Choroid plexus epithelial cell (primary cell): ENCODE measurements at regions not wholly inside any gene's neighbourhood (a gene's known extent, or its start where the extent isn't known, plus 50 kb on each side); places are given as distances from the start of the nearest gene placed in this dataset.

ENCODE experiments used
- DNase-seq: peaks from one replicate; pipeline ENCODE4 v3.0.0-alpha.2; 2010; ENCODE audit warnings: low read depth
- H3K4me3 ChIP-seq: 2 replicates; pipeline ENCODE4 v1.5.1; 2011; ENCODE audit warnings: low read depth, mild to moderate bottlenecking, control low read depth, low read length, moderate library complexity
- CTCF ChIP-seq: conservative IDR thresholded peaks from 2 replicates; pipeline ENCODE4 v1.5.1; 2011; ENCODE audit warnings: low read depth, mild to moderate bottlenecking, control low read depth, inconsistent platforms, low read length, moderate library complexity

- DNase-seq: no peak
- no peak for TF ChIP-seq CTCF
These were observed 111.8 kb upstream of the IER5L start for GRCh38 chr9:129289883-129290282.

GRCh38 chr9:129289131-129289731 is 111.2 kb upstream of the IER5L start:
- TF ChIP-seq CTCF: no peak
- no peak for DNase-seq
- H3K4me3 ChIP-seq: no peak overlapping the region

More at GRCh38 chr9:129289883-129290282, 111.8 kb upstream of the IER5L start:
- H3K4me3 ChIP-seq: no peak overlapping the region

- TF ChIP-seq CTCF: no peak
- H3K4me3 ChIP-seq: no peak overlapping the region
- DNase-seq: no peak
These were observed 109.7 kb upstream of the IER5L start for GRCh38 chr9:129287619-129288305.

GRCh38 chr9:129285979-129286772 is 108.1 kb upstream of the IER5L start:
- H3K4me3 ChIP-seq: no peak overlapping the region
- no peak for TF ChIP-seq CTCF
- no peak for DNase-seq

GRCh38 chr9:129285382-129285781 is 107.3 kb upstream of the IER5L start:
- no peak overlapping the region for H3K4me3 ChIP-seq
- TF ChIP-seq CTCF: no peak
- no peak for DNase-seq

- H3K4me3 ChIP-seq: no peak overlapping the region
- TF ChIP-seq CTCF: no peak
- no peak for DNase-seq
These were observed 106.7 kb upstream of the IER5L start for GRCh38 chr9:129284607-129285291.
